HG02642 (cell line): ENCODE measurements at regions not wholly inside any gene's neighbourhood (a gene's known extent, or its start where the extent isn't known, plus 50 kb on each side); places are given as distances from the start of the nearest gene placed in this dataset.

Experiments
- ATAC-seq: cut with Tn5 transposase; IDR thresholded peaks from one replicate; pipeline ENCODE4 v1.9.1; 2021; ENCODE audit warnings: mild to moderate bottlenecking; ENCODE audit not compliant: unreplicated experiment, poor library complexity

DNA sequence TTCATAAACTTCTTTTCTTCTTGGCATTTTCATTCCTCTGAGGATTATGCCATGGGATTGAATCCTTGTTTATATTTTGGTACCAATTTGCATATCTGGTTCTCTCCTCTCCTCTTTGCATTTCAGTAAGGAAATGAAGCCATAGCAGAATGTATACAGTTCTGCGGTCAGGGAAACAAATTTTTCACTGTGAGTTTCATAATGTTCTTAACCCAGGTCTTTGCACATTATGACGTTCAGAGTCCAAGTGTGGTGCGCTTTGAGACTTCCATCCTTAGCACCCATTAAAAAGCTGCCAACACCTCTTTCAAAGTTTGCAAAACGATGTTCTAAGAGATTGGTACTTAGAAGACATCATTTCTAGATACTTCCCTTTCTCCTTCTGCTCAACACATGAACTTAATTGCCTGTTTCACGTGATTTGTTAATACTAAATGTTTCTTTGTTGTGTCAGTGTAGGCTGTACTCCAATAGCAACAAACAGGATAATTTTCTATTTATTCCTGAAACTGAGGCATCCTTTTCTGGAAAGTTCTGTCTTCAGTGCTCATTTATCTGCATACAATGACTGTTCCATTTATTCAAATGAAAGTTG lies 953.1 kb upstream of the NR2F2 start:
- no peak for ATAC-seq

DNA sequence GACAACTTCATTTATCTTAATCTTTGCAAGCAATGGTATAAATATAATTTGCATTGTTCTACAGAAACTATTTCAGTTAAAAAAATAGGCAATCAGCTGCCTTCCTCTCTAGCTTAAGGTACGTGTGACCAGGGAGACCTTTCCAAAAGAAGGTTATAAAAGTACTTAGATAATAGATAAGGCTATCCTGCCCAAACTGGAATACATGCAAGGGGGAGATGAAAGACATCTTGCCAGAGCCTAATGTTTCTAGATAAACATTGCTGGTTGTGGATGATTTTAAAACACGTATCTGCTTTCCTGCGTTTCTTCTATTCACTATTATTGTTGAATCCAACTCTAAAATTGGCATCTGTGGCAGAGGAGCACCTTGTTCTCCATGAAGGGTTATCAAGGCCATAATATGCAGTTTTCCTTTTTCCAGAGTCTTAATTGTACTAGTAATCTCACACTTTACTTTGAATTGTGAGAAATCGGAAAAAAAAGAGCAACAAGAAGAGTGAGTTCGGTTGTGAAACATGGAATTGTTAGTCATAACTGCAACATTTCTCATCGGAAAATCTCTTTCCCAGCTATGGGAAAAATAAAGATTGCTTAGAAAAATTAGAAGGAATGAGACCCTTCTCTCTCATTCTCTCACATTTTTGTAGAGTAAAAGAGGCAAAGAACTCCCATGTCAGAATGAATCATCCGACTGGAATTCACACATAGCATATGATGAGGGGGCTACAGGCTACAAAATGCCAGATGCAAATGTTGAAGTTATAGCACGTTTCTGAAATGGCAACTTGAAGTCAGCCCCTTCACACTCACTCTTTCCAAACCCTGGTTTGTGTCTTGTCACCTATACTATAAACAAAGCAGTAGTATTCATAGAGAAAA lies 936.1 kb upstream of the NR2F2 start:
- ATAC-seq = no peak

DNA sequence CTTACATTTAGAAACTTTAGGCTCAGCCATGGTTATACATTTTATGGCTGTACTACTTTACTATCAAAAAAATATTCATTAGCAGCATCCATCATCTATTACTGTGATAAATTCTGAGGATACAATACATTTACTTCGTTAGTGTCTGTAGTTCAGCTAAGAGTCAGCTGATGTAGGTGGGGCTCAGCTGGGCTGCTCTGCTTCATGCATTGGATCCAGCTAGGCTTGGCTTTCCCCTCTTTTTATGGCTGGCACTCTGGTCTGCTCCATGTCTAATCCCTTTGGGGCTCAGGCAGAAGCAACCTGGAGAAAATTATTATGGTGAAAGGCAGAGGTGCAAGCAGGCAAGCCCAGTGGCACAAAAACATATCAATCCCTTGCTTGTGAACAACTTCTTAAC lies 930.1 kb upstream of the NR2F2 start:
- no peak for ATAC-seq

DNA sequence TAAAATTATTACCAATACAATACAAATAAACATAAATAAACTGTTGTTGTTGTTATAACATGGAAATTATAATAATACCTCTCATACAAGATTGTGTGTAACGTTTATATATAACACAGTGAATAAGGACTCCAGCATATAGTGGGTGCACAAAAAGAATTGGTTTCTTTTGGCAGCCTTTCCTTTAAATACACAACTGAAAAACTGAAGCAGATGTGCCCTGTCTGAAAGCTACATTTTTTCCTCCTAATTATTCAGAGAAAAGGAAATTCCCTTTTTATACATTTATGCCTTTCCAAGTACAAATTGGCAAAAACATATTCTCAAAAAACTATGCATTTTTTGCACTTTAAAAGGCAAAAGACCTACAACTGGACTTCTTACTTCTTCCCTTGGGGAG lies 928.9 kb upstream of the NR2F2 start:
- ATAC-seq = no peak

GRCh38 chr15:95405447-95405846 lies 925.1 kb upstream of the NR2F2 start:
- ATAC-seq = no peak

- ATAC-seq = no peak
These were observed 923.0 kb upstream of the NR2F2 start for GRCh38 chr15:95407534-95407933.

DNA sequence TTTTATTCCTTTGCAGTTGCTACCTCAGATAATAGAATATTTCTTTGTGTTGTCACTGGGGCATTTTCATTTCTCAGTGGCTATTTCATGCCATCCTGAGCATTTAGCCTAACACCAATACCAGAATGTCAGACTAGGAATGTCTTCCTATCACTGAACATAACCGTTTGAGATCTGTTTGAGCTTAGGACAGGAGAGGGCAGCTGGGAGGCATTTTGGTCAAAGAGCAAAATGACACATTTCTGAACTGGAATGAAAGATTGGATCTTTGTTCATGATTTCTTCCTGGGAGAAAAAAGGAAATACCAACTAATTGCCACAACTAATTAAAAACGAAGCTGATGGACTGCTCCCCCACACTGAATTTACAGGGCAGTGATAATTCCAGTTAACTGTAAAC lies 921.3 kb upstream of the NR2F2 start:
- no peak for ATAC-seq

DNA sequence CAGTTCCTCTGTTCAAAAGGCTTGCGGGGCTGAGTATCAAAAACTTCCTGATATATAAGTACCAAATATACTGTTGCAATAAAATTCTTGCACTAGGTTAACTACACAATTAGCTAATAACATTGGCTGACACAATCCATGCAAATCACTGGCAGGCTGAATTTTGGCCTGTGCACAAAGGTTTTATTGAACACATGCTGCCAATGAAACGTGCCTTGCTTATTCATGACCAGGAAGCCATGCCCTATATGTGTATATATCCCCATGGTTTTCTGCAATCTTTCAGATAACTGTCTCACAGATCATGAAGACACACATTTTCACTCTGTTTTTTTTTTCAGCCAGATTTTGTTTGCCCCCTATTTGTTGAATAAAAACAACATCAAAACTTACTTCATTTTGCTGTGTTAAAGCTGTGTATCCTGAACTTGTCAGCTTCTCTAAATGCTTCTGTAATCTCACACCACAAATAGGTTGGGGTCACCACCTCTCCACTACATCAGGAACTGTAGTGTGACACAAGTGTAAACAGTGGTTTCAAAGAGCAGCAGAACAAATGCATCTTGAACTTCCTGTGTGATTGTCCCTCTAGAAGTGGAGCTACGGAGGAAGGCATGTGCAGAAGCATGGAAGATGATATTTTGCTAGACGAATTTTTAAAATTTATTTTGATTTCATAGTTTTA lies 920.7 kb upstream of the NR2F2 start:
- ATAC-seq = no peak

DNA sequence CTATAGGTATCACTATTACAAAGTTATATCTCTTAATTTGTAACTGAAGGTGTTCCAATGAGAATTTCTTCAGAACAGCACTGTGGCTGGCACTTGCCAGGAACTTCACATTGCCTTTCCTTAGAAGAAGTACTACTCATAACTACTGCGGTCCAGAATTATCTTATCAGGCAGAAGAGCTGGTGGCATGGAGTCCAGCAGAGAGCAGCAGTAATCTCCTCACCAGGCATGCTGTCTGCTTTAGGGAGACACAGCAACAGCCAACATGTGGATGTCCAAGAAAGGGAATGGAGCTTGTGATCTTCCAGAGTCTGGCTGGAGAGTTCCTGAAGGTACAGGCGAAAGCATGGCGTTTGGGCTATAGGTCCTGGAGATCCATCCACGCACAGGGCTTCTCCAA lies 919.7 kb upstream of the NR2F2 start:
- ATAC-seq = no peak

- no peak for ATAC-seq
These were observed 913.9 kb upstream of the NR2F2 start for GRCh38 chr15:95416576-95416975.

GRCh38 chr15:95417761-95418160 lies 912.7 kb upstream of the NR2F2 start:
- no peak for ATAC-seq

GRCh38 chr15:95422255-95422654 lies 908.2 kb upstream of the NR2F2 start:
- no peak for ATAC-seq

GRCh38 chr15:95425859-95426258 lies 904.6 kb upstream of the NR2F2 start:
- no peak for ATAC-seq

DNA sequence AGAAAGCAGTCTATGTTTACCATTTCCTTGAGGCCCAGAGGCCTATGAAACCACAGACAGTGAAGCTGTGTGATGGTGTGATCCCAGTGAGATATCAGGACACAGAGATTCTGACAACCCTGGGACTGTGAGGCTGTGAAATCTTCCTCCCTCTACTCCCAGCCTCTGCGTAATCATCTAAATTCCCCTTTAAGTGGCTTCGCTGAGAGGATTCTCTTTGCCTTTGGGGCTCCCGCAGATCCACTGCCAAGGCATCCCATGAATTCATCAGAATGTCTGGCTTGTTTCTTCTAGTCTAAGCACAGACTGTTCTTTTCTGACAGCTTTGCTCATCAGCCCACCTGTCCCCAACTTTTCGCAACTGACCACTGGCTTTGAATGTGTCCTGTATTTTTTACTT lies 901.2 kb upstream of the NR2F2 start:
- ATAC-seq = no peak

DNA sequence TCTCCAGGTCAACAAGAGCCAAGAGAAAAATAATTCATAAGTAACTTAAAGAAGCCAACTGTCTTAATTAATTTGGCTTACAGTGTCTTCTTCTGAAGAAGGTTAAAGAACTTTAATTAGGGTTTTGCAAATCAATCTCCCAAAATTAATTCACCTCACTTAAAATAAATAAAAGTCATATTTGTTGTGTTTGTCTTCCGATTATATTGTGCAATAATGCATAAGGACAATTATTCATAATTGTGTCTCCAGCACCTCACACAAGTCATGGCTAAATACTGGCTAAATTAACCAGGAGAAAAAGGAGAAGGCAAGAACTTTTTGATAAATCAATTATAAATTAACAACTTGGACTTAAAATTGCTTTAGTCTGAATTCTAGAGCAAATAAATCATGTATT lies 899.0 kb upstream of the NR2F2 start:
- no peak for ATAC-seq

DNA sequence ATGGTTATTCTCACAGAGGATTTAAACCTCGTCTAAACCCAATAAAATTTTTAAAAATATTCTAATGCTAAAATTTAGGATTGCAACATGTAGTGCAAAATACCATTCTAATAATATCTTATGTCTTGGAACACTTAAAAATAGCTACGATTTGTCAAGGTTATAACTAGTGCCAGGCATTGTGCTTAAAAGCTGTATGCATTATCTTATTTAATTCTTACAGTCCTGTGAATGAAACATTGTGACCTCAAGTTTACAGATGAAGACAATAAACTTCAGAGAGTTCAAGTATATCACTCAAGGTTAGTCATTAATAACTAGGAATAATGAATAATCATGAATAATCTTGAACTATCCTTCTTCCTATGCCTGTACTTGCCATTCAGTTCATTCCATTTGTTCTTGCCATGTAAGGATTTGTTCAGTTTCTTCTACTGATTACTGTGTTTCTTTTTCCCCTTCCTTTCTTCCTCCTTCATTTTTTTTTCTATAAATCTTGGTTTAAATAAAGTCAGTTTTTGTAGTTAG lies 897.6 kb upstream of the NR2F2 start:
- ATAC-seq = no peak

- ATAC-seq = no peak
These were observed 890.6 kb upstream of the NR2F2 start for GRCh38 chr15:95439922-95440376.

- ATAC-seq = no peak
These were observed 889.8 kb upstream of the NR2F2 start for GRCh38 chr15:95440712-95441111.

DNA sequence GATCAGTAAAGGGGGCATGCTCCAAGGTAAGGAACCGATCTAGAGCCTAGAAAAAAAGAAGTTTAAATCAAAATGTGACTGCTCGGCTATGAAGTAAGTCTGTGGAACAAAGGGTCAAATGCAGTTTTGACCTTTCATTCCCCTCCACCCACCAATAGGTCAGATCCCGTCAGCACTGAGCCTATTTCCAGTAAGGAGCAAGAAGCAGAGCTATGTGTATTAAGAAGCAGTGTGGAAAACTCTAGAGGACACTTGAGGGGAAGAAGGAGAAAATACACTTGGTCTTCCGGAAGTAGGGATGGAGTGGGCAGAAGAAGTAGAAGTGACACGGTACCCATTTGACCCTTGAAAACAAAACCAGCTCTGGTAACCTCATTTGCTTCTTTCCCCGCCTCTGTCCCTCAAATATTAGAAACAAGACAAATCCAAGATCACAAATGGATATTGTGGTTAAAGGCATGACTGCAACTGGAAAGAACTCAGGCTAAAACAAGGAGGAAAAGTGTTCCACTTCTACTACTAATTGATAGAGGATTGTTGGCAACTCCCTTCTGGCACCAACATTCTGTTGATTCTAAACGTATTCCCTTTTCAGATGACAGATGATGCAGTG lies 888.3 kb upstream of the NR2F2 start:
- ATAC-seq = no peak

GRCh38 chr15:95444860-95445259 lies 885.6 kb upstream of the NR2F2 start:
- no peak for ATAC-seq

DNA sequence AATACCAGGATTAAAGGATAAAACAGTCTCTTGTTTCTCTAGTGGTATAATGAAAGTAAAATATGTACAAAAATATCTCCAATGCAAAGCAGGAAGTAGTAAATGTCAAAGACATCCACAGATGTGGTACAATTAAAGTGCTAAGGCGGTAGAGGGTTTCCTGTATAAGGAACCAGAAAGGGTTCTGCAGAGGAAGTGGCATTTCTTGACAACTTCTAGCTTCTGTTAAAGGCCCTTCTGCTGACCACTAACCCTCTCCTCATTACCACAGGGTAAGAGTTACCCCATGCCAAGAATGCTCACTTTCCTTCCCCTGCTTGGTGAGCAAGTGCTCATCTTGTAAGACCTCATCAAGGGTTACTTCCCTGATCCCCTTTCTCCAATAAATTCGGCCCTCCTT lies 883.6 kb upstream of the NR2F2 start:
- ATAC-seq = no peak
